IMR-90 (cell line): ENCODE measurements at regions not wholly inside any gene's neighbourhood (a gene's known extent, or its start where the extent isn't known, plus 50 kb on each side); places are given as distances from the start of the nearest gene placed in this dataset.

ENCODE experiments used
- ATAC-seq: fragments of 200-7000 bp; cut with Tn5 transposase; 2 replicates; pipeline ENCODE4 v1.9.1; 2020; ENCODE audit warnings: low read depth, mild to moderate bottlenecking, moderate library complexity
- BruUV-seq: library from RNA; stranded (reverse); fragments of 400-500 nt; replicated peaks from 2 replicates; lab custom pipeline; 2021; lab: Mats Ljungman, UMichigan
- CTCF ChIA-PET: fragments of 300-600 bp; formaldehyde crosslinking; extraction: SDS; loops from one replicate; lab custom pipeline; 2021; ENCODE audit warnings: antibody characterized with exemption; lab: Yijun Ruan, JAX
- POLR2A ChIA-PET: fragments of 300-600 bp; sonication (Branson Sonifier 250); formaldehyde crosslinking; loops from one replicate; lab custom pipeline; 2022; ENCODE audit warnings: antibody characterized with exemption; ENCODE audit not compliant: unreplicated experiment; lab: Charles Lee
- DNase-seq: peaks from one replicate; pipeline ENCODE4 v3.0.0; 2013
- H2AFZ ChIP-seq: replicated peaks from 2 replicates; pipeline ENCODE3; 2013; ENCODE audit warnings: low read length, mild to moderate bottlenecking; ENCODE audit not compliant: poor library complexity
- H2AK5ac ChIP-seq: 2 replicates; pipeline ENCODE4 v1.6.1; 2013; ENCODE audit warnings: low read depth, low read length, inconsistent platforms
- H2AK9ac ChIP-seq: replicated peaks from 2 replicates; pipeline ENCODE3; 2013; ENCODE audit warnings: mild to moderate bottlenecking, low read depth, low read length, moderate library complexity; ENCODE audit not compliant: poor library complexity
- H2BK120ac ChIP-seq: 2 replicates; pipeline ENCODE4 v1.6.1; 2013; ENCODE audit warnings: low read depth, low read length, inconsistent platforms
- H2BK15ac ChIP-seq: 3 replicates; pipeline ENCODE4 v1.6.1; 2013; ENCODE audit warnings: low read depth, low read length, inconsistent platforms
- H2BK20ac ChIP-seq: 2 replicates; pipeline ENCODE4 v1.6.1; 2013; ENCODE audit warnings: low read depth, mild to moderate bottlenecking, inconsistent platforms, low read length, moderate library complexity
- H2BK5ac ChIP-seq: 2 replicates; pipeline ENCODE4 v1.6.1; 2013; ENCODE audit warnings: mild to moderate bottlenecking, low read depth, low read length, inconsistent platforms; ENCODE audit not compliant: poor library complexity, severe bottlenecking
- H3K14ac ChIP-seq: replicated peaks from 2 replicates; pipeline ENCODE4 v1.6.1; 2013; ENCODE audit warnings: low read depth, low read length, inconsistent platforms
- H3K18ac ChIP-seq: 2 replicates; pipeline ENCODE4 v1.6.1; 2013; ENCODE audit warnings: low read depth, low read length, control low read depth
- H3K23ac ChIP-seq: 2 replicates; pipeline ENCODE4 v1.6.1; 2013; ENCODE audit warnings: low read depth, low read length, inconsistent platforms
- H3K27ac ChIP-seq: 2 replicates; pipeline ENCODE4 v1.5.1; 2013; ENCODE audit warnings: mild to moderate bottlenecking, control low read depth, low read length; ENCODE audit not compliant: insufficient read depth
- H3K27me3 ChIP-seq: 2 replicates; pipeline ENCODE4 v1.6.1; 2013; ENCODE audit warnings: low read length; ENCODE audit not compliant: control insufficient read depth, insufficient read depth
- H3K36me3 ChIP-seq: 2 replicates; pipeline ENCODE4 v1.6.1; 2013; ENCODE audit warnings: low read length, mixed read lengths; ENCODE audit not compliant: control insufficient read depth, insufficient read depth
- H3K4ac ChIP-seq: 2 replicates; pipeline ENCODE4 v1.6.1; 2013; ENCODE audit warnings: low read depth, low read length, inconsistent platforms
- H3K4me1 ChIP-seq: 2 replicates; pipeline ENCODE4 v1.6.1; 2013; ENCODE audit warnings: low read length, mixed read lengths; ENCODE audit not compliant: control insufficient read depth, insufficient read depth
- H3K4me2 ChIP-seq: 2 replicates; pipeline ENCODE4 v1.6.1; 2013; ENCODE audit warnings: low read depth, mild to moderate bottlenecking, control low read depth, low read length, moderate library complexity
- H3K4me3 ChIP-seq: 2 replicates; pipeline ENCODE4 v1.5.1; 2013; ENCODE audit warnings: low read depth, mild to moderate bottlenecking, control low read depth, low read length, moderate library complexity; ENCODE audit not compliant: insufficient read depth
- H3K56ac ChIP-seq: 2 replicates; pipeline ENCODE4 v1.6.1; 2013; ENCODE audit warnings: low read length, inconsistent platforms; ENCODE audit not compliant: insufficient read depth; ENCODE audit errors: extremely low read depth
- H3K79me1 ChIP-seq, 2 experiments: 2 replicates each; pipeline ENCODE4 v1.6.1; 2013; ENCODE audit warnings: low read length in 2 of 2, inconsistent platforms in 1 of 2, low read depth in 1 of 2
- H3K9ac ChIP-seq: 2 replicates; pipeline ENCODE4 v1.6.1; 2013; ENCODE audit warnings: low read depth, low read length, control low read depth
- H3K9me1 ChIP-seq: 2 replicates; pipeline ENCODE4 v1.6.1; 2013; ENCODE audit warnings: low read length, inconsistent platforms; ENCODE audit not compliant: insufficient read depth
- H3K9me3 ChIP-seq: 2 replicates; pipeline ENCODE4 v1.6.1; 2013; ENCODE audit warnings: low read length; ENCODE audit not compliant: control insufficient read depth, insufficient read depth
- H4K20me1 ChIP-seq: 2 replicates; pipeline ENCODE4 v1.6.1; 2013; ENCODE audit warnings: low read length, inconsistent platforms; ENCODE audit not compliant: insufficient read depth
- H4K5ac ChIP-seq: 2 replicates; pipeline ENCODE4 v1.6.1; 2013; ENCODE audit warnings: mild to moderate bottlenecking, low read depth, low read length, control low read depth
- H4K8ac ChIP-seq, 2 experiments: 2 replicates each; pipeline ENCODE4 v1.6.1; 2013; ENCODE audit warnings: low read depth in 2 of 2, low read length in 2 of 2, control low read depth in 1 of 2, inconsistent platforms in 1 of 2
- H4K91ac ChIP-seq: 2 replicates; pipeline ENCODE4 v1.6.1; 2013; ENCODE audit warnings: low read depth, low read length, inconsistent platforms; ENCODE audit not compliant: insufficient read depth
- BHLHE40 ChIP-seq: fragments of 150-350 bp; IDR thresholded peaks from 2 replicates; pipeline ENCODE4 v1.6.1; 2016; ENCODE audit warnings: mild to moderate bottlenecking, low read depth, low read length
- CEBPB ChIP-seq: IDR thresholded peaks from 2 replicates; pipeline ENCODE4 v1.6.1; 2012; ENCODE audit warnings: low read depth, low read length, improper control_type of control experiment
- CHD1 ChIP-seq: IDR thresholded peaks from 2 replicates; pipeline ENCODE4 v1.6.1; 2012; ENCODE audit warnings: low read depth, low read length, improper control_type of control experiment
- FOS ChIP-seq: fragments of 150-350 bp; IDR thresholded peaks from 2 replicates; pipeline ENCODE4 v1.6.1; 2016; ENCODE audit warnings: low read depth, low read length
- MAFK ChIP-seq: IDR thresholded peaks from 2 replicates; pipeline ENCODE4 v1.6.1; 2012; ENCODE audit warnings: low read depth, low read length, improper control_type of control experiment
- MAZ ChIP-seq: IDR thresholded peaks from 2 replicates; pipeline ENCODE4 v1.6.1; 2012; ENCODE audit warnings: low read depth, mild to moderate bottlenecking, low read length, improper control_type of control experiment, moderate library complexity, borderline replicate concordance
- MXI1 ChIP-seq: IDR thresholded peaks from 2 replicates; pipeline ENCODE4 v1.6.1; 2012; ENCODE audit warnings: low read depth, mild to moderate bottlenecking, low read length, moderate library complexity, borderline replicate concordance
- NFE2L2 ChIP-seq: fragments of 150-350 bp; IDR thresholded peaks from 2 replicates; pipeline ENCODE4 v1.6.1; 2016; ENCODE audit warnings: low read depth, mild to moderate bottlenecking, low read length
- POLR2A ChIP-seq: IDR thresholded peaks from 2 replicates; pipeline ENCODE4 v1.6.1; 2012; ENCODE audit warnings: mild to moderate bottlenecking, low read depth, low read length
- RAD21 ChIP-seq: IDR thresholded peaks from 2 replicates; pipeline ENCODE4 v1.6.1; 2012; ENCODE audit warnings: low read length, improper control_type of control experiment
- RCOR1 ChIP-seq: IDR thresholded peaks from 2 replicates; pipeline ENCODE4 v1.6.1; 2012; ENCODE audit warnings: mild to moderate bottlenecking, low read length, improper control_type of control experiment; ENCODE audit not compliant: insufficient replicate concordance
- RFX5 ChIP-seq: IDR thresholded peaks from 2 replicates; pipeline ENCODE4 v1.8.0; 2012; ENCODE audit warnings: low read depth, mild to moderate bottlenecking, low read length, moderate library complexity
- SMC3 ChIP-seq: fragments of 150-350 bp; IDR thresholded peaks from 2 replicates; pipeline ENCODE4 v1.6.1; 2016; ENCODE audit warnings: low read depth, mild to moderate bottlenecking, antibody characterized with exemption, low read length, moderate library complexity
- WGBS, 2 experiments: methylation state at CpG; one replicate each; pipeline versions ENCODE4 v1.1.5 to v1.1.7; 2013; ENCODE audit warnings: missing lambda C conversion rate in 2 of 2; ENCODE audit not compliant: insufficient read length in 1 of 2; ENCODE audit errors: extremely low coverage in 2 of 2; 5-methylcytosine and 5-hydroxymethylcytosine counted together
- dilution Hi-C: fragments of 300-500 bp; cut with HindIII; formaldehyde crosslinking; loops from one replicate; pipeline ENCODE4 v1.14.3; 2018; ENCODE audit warnings: low sequenced_read_pairs; ENCODE audit not compliant: unreplicated experiment
- in situ Hi-C: fragments of 300-500 bp; cut with MboI; formaldehyde crosslinking; loops from 3 replicates; pipeline ENCODE4 v1.14.3; 2019; ENCODE audit warnings: low sequenced_read_pairs, inconsistent platforms, mixed read lengths
- intact Hi-C: fragments of 100-400 bp; cut with micrococcal nuclease; formaldehyde crosslinking; loops from 2 replicates; pipeline ENCODE4 v1.10.0; 2022
- TF ChIP-seq, protein P1 (sequence below): conservative IDR thresholded peaks from 2 replicates; pipeline ENCODE4 v1.5.1; 2012; ENCODE audit warnings: mild to moderate bottlenecking, low read depth, low read length, improper control_type of control experiment
- TF ChIP-seq, protein P2 (sequence below): fragments of 150-350 bp; IDR thresholded peaks from 2 replicates; pipeline ENCODE4 v1.6.1; 2016; ENCODE audit warnings: low read depth, mild to moderate bottlenecking, low read length, moderate library complexity, borderline replicate concordance
- TF ChIP-seq, protein P3 (sequence below): fragments of 150-350 bp; IDR thresholded peaks from 2 replicates; pipeline ENCODE4 v1.6.1; 2017; ENCODE audit warnings: mild to moderate bottlenecking, antibody characterized with exemption, low read length, low read depth

DNA sequence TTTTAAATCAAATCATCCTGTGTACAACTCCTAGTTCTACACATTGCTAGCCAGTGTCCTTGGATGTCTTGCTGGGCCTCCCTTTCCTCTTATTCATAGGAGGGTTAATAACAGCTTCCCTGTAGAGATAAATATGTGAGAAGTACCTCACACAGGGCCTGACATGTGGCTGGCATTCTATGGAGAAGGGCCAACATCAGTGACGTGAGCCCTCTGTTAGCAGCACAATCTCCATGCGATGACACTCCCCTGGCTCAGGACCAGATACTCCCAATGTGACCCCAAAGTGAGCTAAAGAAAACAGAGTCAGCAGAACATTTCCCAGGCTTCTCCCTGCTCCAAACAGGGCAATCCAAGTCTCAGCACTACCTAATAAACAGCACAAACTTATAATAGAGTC is 818.4 kb downstream of the DIAPH3 start:
- in situ Hi-C loops (no loop called here), dilution Hi-C loops (no loop called here), intact Hi-C loops (no loop called here)
- Histone ChIP-seq H3K9me3 (no peaks in the 10 kb centered on the region), H3K4me2 (no peak overlapping the region), H2AK9ac (no peak overlapping the region), H4K8ac (no peak overlapping the region), H4K5ac (no peak overlapping the region), H3K18ac (no peak overlapping the region), H3K9me1 (no peaks in the 10 kb centered on the region), H3K4me1 (no peaks in the 10 kb centered on the region), H4K91ac (no peak overlapping the region), H2BK20ac (no peak overlapping the region), H4K20me1 (no peaks in the 10 kb centered on the region), H2AK5ac (no peak overlapping the region), H3K4me3 (no peak overlapping the region), H3K9ac (no peak overlapping the region), H3K56ac (no peak overlapping the region), H2BK5ac (no peak overlapping the region), H3K36me3 (no peaks in the 10 kb centered on the region), H3K79me1 (no peaks in the 10 kb centered on the region), H2BK120ac (no peak overlapping the region), H3K4ac (no peak overlapping the region), H2BK15ac (no peak overlapping the region), H2AFZ (no peak overlapping the region), H3K23ac (no peak overlapping the region), H3K27me3 (no peaks in the 10 kb centered on the region), H3K27ac (no peak overlapping the region), H3K14ac (no peak overlapping the region)
- BruUV-seq = no TSS peak
- ATAC-seq = no peak
- ChIA-PET POLR2A (no interaction called here), CTCF (interaction anchor here (0.5 to 0.6 kb wide), 2 partner anchors 18 to 333 kb away, joined by 3 read pairs; no protein-coding TSS in a partner anchor)
- TF ChIP-seq MAZ = no peak
- no peak for TF ChIP-seq NFE2L2
- TF ChIP-seq, protein P1, sequence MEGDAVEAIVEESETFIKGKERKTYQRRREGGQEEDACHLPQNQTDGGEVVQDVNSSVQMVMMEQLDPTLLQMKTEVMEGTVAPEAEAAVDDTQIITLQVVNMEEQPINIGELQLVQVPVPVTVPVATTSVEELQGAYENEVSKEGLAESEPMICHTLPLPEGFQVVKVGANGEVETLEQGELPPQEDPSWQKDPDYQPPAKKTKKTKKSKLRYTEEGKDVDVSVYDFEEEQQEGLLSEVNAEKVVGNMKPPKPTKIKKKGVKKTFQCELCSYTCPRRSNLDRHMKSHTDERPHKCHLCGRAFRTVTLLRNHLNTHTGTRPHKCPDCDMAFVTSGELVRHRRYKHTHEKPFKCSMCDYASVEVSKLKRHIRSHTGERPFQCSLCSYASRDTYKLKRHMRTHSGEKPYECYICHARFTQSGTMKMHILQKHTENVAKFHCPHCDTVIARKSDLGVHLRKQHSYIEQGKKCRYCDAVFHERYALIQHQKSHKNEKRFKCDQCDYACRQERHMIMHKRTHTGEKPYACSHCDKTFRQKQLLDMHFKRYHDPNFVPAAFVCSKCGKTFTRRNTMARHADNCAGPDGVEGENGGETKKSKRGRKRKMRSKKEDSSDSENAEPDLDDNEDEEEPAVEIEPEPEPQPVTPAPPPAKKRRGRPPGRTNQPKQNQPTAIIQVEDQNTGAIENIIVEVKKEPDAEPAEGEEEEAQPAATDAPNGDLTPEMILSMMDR = no peak
- no peak for TF ChIP-seq CEBPB
- TF ChIP-seq, protein P2, sequence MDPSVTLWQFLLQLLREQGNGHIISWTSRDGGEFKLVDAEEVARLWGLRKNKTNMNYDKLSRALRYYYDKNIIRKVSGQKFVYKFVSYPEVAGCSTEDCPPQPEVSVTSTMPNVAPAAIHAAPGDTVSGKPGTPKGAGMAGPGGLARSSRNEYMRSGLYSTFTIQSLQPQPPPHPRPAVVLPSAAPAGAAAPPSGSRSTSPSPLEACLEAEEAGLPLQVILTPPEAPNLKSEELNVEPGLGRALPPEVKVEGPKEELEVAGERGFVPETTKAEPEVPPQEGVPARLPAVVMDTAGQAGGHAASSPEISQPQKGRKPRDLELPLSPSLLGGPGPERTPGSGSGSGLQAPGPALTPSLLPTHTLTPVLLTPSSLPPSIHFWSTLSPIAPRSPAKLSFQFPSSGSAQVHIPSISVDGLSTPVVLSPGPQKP = no peak
- TF ChIP-seq FOS = no peak
- TF ChIP-seq RCOR1 = no peak
- TF ChIP-seq RAD21 = no peak
- no peak for TF ChIP-seq POLR2A
- no peak for TF ChIP-seq MXI1
- no peak for TF ChIP-seq SMC3
- TF ChIP-seq RFX5 = no peak
- TF ChIP-seq, protein P3, sequence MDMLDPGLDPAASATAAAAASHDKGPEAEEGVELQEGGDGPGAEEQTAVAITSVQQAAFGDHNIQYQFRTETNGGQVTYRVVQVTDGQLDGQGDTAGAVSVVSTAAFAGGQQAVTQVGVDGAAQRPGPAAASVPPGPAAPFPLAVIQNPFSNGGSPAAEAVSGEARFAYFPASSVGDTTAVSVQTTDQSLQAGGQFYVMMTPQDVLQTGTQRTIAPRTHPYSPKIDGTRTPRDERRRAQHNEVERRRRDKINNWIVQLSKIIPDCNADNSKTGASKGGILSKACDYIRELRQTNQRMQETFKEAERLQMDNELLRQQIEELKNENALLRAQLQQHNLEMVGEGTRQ = no peak
- TF ChIP-seq BHLHE40 = no peak
- TF ChIP-seq CHD1 = no peak
- no peak for TF ChIP-seq MAFK
- DNase-seq = no peak
- no CpG with 5 or more reads among the region's 2 CpGs for WGBS, 2 experiments
